Neural progenitor cell (in vitro differentiated cells): ENCODE measurements at regions not wholly inside any gene's neighbourhood (a gene's known extent, or its start where the extent isn't known, plus 50 kb on each side); places are given as distances from the start of the nearest gene placed in this dataset.

Experiments used
- CTCF ChIP-seq: fragments of 200-600 bp; sonication (generic); IDR thresholded peaks from 2 replicates; pipeline ENCODE4 v1.5.1; 2017; ENCODE audit warnings: antibody characterized with exemption, mild to moderate bottlenecking
- EZH2 ChIP-seq: fragments of 200-600 bp; sonication (generic); IDR thresholded peaks from 2 replicates; pipeline ENCODE4 v1.6.1; 2017; ENCODE audit warnings: antibody characterized with exemption, mild to moderate bottlenecking, moderate library complexity
- EZH2phosphoT487 ChIP-seq: fragments of 200-600 bp; sonication (generic); IDR thresholded peaks from 2 replicates; pipeline ENCODE4 v1.6.1; 2017; ENCODE audit warnings: antibody characterized with exemption

GRCh38 chr16:73584157-73584556 lies 536.2 kb upstream of the ZFHX3 start:
- TF ChIP-seq CTCF = no peak
- TF ChIP-seq EZH2 = no peak
- no peak for TF ChIP-seq EZH2phosphoT487
